ENCODE measurements at regions not wholly inside any gene's neighbourhood (a gene's known extent, or its start where the extent isn't known, plus 50 kb on each side); places are given as distances from the start of the nearest gene placed in this dataset.

DNA sequence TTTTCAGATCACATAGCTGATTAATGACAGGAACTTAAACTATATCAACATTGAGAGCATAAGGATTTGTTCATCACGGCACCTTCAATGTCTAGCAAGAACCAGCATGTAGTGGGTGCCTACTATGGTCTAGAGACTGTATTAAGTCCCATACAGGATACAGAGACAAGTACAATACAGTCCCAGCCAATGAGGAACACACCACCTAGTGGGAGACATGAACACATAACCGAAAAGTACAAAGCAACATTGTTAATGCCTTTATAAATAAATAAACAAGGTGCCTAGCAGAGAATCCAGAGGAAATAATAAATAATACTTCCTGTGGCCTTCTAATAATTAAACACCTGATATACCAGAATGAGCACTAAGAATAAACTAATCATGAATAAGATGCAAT is 87.7 kb upstream of the OPCML start:
- no peaks in the 10 kb centered on the region for H3K36me3 ChIP-seq
- no peak overlapping the region for H3K4me3 ChIP-seq
- H3K4me1 ChIP-seq = no peaks in the 10 kb centered on the region
- DNase-seq (ENCODE audit: extremely low spot score in 2 of 2) = no peak
- TF ChIP-seq CTCF (IDR thresholded peaks at IDR 0.05) (no peak), POLR2A (IDR thresholded peaks at IDR 0.05) (no peak), POLR2AphosphoS5 (IDR thresholded peaks at IDR 0.05; ENCODE audit: insufficient read depth in 1 of 2, low read depth in 1 of 2) (no peak)
- H3K27me3 ChIP-seq = no peaks in the 10 kb centered on the region
- no peaks in the 10 kb centered on the region for H3K9me3 ChIP-seq
- H3K27ac ChIP-seq = no peak overlapping the region
- intact Hi-C loops (cut with DNase I) = no loop called here

DNA sequence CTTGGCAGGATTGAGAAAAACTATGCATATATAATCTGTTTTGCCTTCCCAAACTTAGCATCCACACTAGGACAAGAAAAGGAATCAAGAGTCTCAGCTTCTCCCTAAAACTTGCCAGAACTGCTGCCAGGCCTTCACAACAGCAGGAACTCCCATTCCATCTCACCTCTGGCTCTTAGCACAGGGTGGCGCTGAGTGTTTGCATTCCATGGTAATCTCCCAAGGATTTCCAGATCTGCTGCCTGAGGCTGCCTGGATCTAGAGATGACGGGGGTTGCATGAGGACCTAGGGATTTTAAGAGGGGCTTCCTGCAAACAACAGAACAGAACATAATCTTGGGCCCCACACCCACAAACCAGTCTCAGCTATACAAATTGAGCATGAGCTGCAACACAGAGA is 87.1 kb upstream of the OPCML start:
- H3K27ac ChIP-seq = no peak overlapping the region
- no peak for DNase-seq (ENCODE audit: extremely low spot score in 2 of 2)
- no peaks in the 10 kb centered on the region for H3K9me3 ChIP-seq
- TF ChIP-seq CTCF (IDR thresholded peaks at IDR 0.05) (no peak), POLR2AphosphoS5 (IDR thresholded peaks at IDR 0.05; ENCODE audit: insufficient read depth in 1 of 2, low read depth in 1 of 2) (no peak), POLR2A (IDR thresholded peaks at IDR 0.05) (no peak)
- H3K4me1 ChIP-seq = no peaks in the 10 kb centered on the region
- intact Hi-C loops (cut with DNase I) = no loop called here
- no peaks in the 10 kb centered on the region for H3K27me3 ChIP-seq
- H3K36me3 ChIP-seq = no peaks in the 10 kb centered on the region
- no peak overlapping the region for H3K4me3 ChIP-seq

- Histone ChIP-seq H3K4me3 (no peak overlapping the region), H3K27ac (no peak overlapping the region), H3K9me3 (no peaks in the 10 kb centered on the region), H3K27me3 (no peaks in the 10 kb centered on the region), H3K4me1 (no peaks in the 10 kb centered on the region), H3K36me3 (no peaks in the 10 kb centered on the region)
- intact Hi-C loops (cut with DNase I) = no loop called here
- DNase-seq (ENCODE audit: extremely low spot score in 2 of 2) = no peak
- TF ChIP-seq CTCF (IDR thresholded peaks at IDR 0.05) (no peak), POLR2A (IDR thresholded peaks at IDR 0.05) (no peak), POLR2AphosphoS5 (IDR thresholded peaks at IDR 0.05; ENCODE audit: insufficient read depth in 1 of 2, low read depth in 1 of 2) (no peak)
These were observed 86.2 kb upstream of the OPCML start for GRCh38 chr11:133618544-133618943.

DNA sequence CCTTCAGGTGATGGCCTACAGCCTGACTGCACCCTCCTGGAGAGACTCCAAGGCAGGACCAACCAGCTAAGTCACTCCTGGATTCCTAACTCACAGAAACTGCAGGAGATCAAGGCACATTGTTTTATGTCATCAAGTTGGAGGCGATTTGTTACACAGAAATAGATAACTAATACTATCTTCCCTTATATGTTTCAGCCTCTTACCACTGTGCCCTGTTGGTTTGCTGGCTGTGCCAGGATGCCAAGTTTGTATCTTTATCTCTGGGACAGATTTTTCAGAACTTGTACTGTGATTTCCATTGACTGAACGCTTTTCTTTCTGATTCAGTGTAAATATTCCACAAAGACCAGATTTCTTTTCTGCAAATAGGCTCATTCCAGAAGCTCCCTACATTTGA is 76.2 kb upstream of the OPCML start:
- no peaks in the 10 kb centered on the region for H3K4me1 ChIP-seq
- no peak for DNase-seq (ENCODE audit: extremely low spot score in 2 of 2)
- TF ChIP-seq POLR2A (IDR thresholded peaks at IDR 0.05) (no peak), CTCF (IDR thresholded peaks at IDR 0.05) (no peak), POLR2AphosphoS5 (IDR thresholded peaks at IDR 0.05; ENCODE audit: insufficient read depth in 1 of 2, low read depth in 1 of 2) (no peak)
- intact Hi-C loops (cut with DNase I) = no loop called here
- no peaks in the 10 kb centered on the region for H3K9me3 ChIP-seq
- H3K27ac ChIP-seq = no peak overlapping the region
- H3K36me3 ChIP-seq = no peaks in the 10 kb centered on the region
- no peak overlapping the region for H3K4me3 ChIP-seq
- no peaks in the 10 kb centered on the region for H3K27me3 ChIP-seq

- TF ChIP-seq POLR2A (IDR thresholded peaks at IDR 0.05) (no peak), CTCF (IDR thresholded peaks at IDR 0.05) (no peak)
- Histone ChIP-seq H3K4me1 (no peaks in the 10 kb centered on the region), H3K9me3 (no peaks in the 10 kb centered on the region), H3K27ac (no peak overlapping the region), H3K27me3 (no peaks in the 10 kb centered on the region), H3K36me3 (no peaks in the 10 kb centered on the region), H3K4me3 (no peak overlapping the region)
- intact Hi-C loops (cut with DNase I) = no loop called here
- DNase-seq (ENCODE audit: extremely low spot score in 2 of 2) = no peak
These were observed 73.8 kb upstream of the OPCML start for GRCh38 chr11:133606124-133606523.
